ENCODE measurements at regions not wholly inside any gene's neighbourhood (a gene's known extent, or its start where the extent isn't known, plus 50 kb on each side); places are given as distances from the start of the nearest gene placed in this dataset.

DNA sequence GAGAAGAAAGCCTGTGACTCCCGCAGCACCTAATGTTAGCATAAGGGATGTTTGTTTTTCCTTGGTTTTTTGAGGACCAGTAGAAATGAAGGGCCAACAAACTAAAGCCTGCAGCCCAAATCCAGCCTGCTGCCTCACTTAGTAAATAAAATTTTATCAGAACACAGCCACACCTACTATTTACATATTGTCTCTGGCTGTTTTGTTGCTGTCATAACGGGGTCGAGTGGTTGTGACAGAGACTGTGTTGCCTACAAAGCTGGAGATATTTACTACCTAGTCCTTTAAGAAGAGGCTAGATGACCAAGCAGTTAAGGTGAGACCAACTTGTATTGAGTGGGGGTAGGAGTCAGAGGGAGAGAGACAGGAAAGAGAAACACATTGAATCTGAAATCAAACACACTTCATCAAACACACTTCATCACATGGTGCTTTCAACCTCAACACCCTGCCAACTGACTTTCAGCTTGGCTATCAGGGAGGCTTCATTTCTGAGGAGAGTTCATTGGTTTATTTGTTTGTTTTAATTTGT lies 546.3 kb upstream of the CDH11 start:
- no peak for ATAC-seq

DNA sequence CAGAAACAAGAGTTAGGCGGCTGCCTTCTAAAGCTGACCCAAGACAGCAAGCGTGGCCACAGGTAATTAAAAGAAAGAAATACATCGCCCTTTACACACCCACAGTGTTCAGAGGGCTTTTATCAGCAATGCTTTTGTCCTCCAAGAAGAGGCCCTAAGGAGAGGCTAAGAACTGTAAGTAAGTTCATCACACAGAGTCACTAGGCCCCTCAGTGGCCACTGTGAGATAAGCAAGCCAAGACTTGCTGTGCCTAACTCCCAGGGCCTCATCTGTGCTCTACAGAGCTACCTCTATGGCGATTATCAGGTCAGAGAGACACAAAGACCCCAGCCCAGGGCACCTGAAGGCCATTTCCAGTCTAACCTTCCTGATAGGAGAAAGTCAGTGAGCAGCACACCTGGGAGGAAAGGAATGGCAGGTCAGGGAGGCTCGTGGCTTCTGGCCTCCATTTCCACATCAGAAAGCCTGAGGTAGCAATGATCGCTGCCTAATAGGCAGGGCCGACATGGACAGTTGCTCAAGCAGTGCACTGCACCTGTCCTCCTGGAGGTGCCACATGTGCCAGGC lies 545.2 kb upstream of the CDH11 start:
- TF ChIP-seq, protein P1, sequence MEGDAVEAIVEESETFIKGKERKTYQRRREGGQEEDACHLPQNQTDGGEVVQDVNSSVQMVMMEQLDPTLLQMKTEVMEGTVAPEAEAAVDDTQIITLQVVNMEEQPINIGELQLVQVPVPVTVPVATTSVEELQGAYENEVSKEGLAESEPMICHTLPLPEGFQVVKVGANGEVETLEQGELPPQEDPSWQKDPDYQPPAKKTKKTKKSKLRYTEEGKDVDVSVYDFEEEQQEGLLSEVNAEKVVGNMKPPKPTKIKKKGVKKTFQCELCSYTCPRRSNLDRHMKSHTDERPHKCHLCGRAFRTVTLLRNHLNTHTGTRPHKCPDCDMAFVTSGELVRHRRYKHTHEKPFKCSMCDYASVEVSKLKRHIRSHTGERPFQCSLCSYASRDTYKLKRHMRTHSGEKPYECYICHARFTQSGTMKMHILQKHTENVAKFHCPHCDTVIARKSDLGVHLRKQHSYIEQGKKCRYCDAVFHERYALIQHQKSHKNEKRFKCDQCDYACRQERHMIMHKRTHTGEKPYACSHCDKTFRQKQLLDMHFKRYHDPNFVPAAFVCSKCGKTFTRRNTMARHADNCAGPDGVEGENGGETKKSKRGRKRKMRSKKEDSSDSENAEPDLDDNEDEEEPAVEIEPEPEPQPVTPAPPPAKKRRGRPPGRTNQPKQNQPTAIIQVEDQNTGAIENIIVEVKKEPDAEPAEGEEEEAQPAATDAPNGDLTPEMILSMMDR (IDR thresholded peaks at IDR 0.05) = no peak

More for the DNA sequence above, 546.3 kb upstream of the CDH11 start:
- Histone ChIP-seq H3K36me3 (ENCODE audit: low read depth) (no peaks in the 10 kb centered on the region), H3K4me3 (no peak overlapping the region), H3K4me1 (ENCODE audit: low read depth) (no peaks in the 10 kb centered on the region), H3K9me3 (peaks cover 15% of the 10 kb centered on the region)
- intact Hi-C loops (cut with DNase I, micrococcal nuclease) = no loop called here
- TF ChIP-seq, protein P1 (IDR thresholded peaks at IDR 0.05) = no peak
- DNase-seq = no peak

DNA sequence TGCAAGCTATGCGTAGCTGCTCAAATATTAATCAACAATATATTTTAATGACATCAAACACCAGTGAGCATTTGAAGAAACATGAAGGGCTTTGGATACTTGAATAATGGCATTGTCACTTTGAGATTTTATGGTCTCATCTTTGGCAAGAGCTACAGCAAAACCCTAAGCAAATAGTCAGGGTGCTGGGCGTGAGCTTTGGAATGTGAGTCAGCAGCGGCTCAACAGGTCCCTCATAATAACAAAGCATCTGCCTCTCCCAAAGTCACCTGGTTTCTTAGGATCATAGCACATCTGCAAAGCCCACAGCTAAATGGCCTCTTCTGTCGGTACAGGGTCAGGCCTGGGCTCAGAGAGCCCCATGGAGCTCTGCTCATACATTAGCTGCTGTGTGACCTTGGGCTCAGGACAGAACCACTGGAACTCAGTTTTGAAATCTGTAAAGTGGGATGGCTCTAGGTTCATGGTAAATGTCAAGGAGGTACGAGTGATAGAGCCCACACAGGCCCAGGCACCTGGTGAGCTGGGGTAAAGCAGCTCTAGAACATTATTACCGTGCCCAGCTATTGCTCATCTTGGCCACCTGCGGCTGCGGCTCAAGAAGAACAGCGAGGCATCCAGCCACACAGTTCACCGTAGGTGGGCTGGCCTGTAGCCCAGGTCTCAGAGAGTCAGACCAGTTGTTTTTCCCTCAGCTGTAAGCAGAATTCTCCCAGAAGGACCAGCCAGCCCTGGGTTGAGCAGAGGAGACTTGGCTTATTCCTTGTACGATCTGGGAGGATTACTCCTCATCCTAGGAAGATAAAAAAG lies 544.5 kb upstream of the CDH11 start:
- intact Hi-C loops (cut with DNase I, micrococcal nuclease) = no loop called here
- Histone ChIP-seq H3K36me3 (ENCODE audit: low read depth) (no peaks in the 10 kb centered on the region), H3K9me3 (peaks cover 8% of the 10 kb centered on the region), H3K4me3 (no peak overlapping the region), H3K4me1 (ENCODE audit: low read depth) (no peaks in the 10 kb centered on the region)
- DNase-seq (no peak), ATAC-seq (no peak)
- TF ChIP-seq, protein P1 (IDR thresholded peaks at IDR 0.05) = no peak

More for the DNA sequence above, 545.2 kb upstream of the CDH11 start:
- intact Hi-C loops (cut with DNase I, micrococcal nuclease) = no loop called here
- no peak for DNase-seq
- Histone ChIP-seq H3K9me3 (peaks cover 8% of the 10 kb centered on the region), H3K4me1 (ENCODE audit: low read depth) (no peaks in the 10 kb centered on the region), H3K4me3 (no peak overlapping the region), H3K36me3 (ENCODE audit: low read depth) (no peaks in the 10 kb centered on the region)
- no peak for ATAC-seq

DNA sequence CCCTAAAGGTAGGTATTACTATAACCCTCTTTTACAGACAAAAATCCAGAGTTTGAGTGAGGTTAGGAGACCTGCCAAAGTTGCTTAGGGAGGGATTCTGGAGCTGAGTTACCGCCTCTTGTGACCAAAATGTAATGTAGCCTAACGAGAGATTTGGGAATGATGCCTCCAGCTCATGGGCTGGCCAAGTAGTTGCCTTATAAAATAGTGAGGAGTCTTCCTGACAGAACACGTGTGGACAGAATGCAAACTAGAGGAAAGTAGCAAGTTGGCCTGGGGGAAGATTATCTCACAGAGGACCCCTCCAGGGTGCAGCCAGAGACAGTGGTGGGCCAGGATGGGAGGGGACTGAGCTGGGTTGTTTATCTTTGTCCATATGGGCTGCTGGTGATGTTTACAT lies 543.7 kb upstream of the CDH11 start:
- DNase-seq (no peak), ATAC-seq (no peak)
- peaks cover 8% of the 10 kb centered on the region for H3K9me3 ChIP-seq
- TF ChIP-seq, protein P1 (IDR thresholded peaks at IDR 0.05) = no peak
- H3K4me3 ChIP-seq = no peak overlapping the region
- H3K36me3 ChIP-seq (ENCODE audit: low read depth) = no peaks in the 10 kb centered on the region
- intact Hi-C loops (cut with DNase I, micrococcal nuclease) = no loop called here
- no peaks in the 10 kb centered on the region for H3K4me1 ChIP-seq (ENCODE audit: low read depth)

DNA sequence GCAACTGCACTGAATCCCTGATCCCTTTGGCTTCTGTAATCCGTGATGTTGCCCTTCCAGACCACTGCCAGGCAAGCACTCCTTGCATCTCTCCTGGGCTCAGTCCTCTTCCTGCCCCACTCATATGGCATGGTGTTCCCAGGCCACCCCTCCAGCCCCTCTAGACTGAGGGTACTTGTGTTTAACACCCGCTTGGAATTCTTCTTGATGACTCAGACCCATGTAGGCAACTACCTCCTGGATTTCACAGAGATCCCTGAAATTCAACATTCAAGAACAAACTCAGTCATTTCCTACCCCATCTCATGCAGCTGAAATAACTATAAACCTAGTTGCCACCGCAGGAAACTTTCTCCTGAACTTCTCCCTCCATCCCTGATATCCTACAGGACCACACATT lies 541.9 kb upstream of the CDH11 start:
- TF ChIP-seq, protein P1 (IDR thresholded peaks at IDR 0.05) = no peak
- Histone ChIP-seq H3K4me3 (no peak overlapping the region), H3K9me3 (peaks cover 8% of the 10 kb centered on the region), H3K36me3 (ENCODE audit: low read depth) (no peaks in the 10 kb centered on the region), H3K4me1 (ENCODE audit: low read depth) (no peaks in the 10 kb centered on the region)
- no peak for DNase-seq
- ATAC-seq = no peak
- intact Hi-C loops (cut with DNase I, micrococcal nuclease) = no loop called here
